ENCODE measurements at regions not wholly inside any gene's neighbourhood (a gene's known extent, or its start where the extent isn't known, plus 50 kb on each side); places are given as distances from the start of the nearest gene placed in this dataset.

DNA sequence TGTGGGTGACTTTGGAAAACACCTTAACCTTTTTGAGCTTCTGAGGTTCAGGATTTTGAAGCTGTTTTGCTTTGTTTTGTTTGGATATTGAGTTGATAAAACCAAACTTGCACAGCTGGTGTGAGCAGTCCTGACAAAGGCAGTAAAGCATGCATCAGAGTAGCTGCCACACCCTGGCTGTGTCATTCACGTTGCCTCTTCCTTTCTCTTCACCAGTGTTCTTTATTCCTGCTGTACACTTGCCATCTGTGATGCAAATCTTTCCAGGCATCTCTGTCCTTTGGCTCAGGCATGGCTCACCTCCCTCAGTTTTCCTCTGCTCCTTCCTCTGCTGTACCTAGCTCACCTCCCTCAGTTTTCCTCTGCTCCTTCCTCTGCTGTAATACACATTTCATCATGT lies 1850.2 kb upstream of the AGA start:
- TF ChIP-seq POLR2A (IDR thresholded peaks at IDR 0.05; ENCODE audit: low read depth, low read length) (no peak), POLR2AphosphoS5 (IDR thresholded peaks at IDR 0.05; ENCODE audit: low read depth, low read length) (no peak), TAF1 (IDR thresholded peaks at IDR 0.05; ENCODE audit: borderline replicate concordance, low read depth, low read length) (no peak)
